ENCODE measurements at regions not wholly inside any gene's neighbourhood (a gene's known extent, or its start where the extent isn't known, plus 50 kb on each side); places are given as distances from the start of the nearest gene placed in this dataset.

GRCh38 chr11:122020902-122021301 lies 95.1 kb downstream of the BLID start:
- TF ChIP-seq POLR2A (IDR thresholded peaks at IDR 0.05) (no peak), CTCF (IDR thresholded peaks at IDR 0.05) (peak in 1 of 6 experiments; percentile 8)

Measured in Peyer's patch (tissue), 4 donors.